Left renal cortex interstitium (tissue), 4 donors: ENCODE measurements at regions not wholly inside any gene's neighbourhood (a gene's known extent, or its start where the extent isn't known, plus 50 kb on each side); places are given as distances from the start of the nearest gene placed in this dataset.

Experiments
- DNase-seq, 4 donors: peaks; one replicate each; pipeline ENCODE4 v3.0.0-alpha.2; 2013; ENCODE audit warnings: low read depth in 4 of 4, low spot score in 2 of 4, missing footprints in 1 of 4

DNA sequence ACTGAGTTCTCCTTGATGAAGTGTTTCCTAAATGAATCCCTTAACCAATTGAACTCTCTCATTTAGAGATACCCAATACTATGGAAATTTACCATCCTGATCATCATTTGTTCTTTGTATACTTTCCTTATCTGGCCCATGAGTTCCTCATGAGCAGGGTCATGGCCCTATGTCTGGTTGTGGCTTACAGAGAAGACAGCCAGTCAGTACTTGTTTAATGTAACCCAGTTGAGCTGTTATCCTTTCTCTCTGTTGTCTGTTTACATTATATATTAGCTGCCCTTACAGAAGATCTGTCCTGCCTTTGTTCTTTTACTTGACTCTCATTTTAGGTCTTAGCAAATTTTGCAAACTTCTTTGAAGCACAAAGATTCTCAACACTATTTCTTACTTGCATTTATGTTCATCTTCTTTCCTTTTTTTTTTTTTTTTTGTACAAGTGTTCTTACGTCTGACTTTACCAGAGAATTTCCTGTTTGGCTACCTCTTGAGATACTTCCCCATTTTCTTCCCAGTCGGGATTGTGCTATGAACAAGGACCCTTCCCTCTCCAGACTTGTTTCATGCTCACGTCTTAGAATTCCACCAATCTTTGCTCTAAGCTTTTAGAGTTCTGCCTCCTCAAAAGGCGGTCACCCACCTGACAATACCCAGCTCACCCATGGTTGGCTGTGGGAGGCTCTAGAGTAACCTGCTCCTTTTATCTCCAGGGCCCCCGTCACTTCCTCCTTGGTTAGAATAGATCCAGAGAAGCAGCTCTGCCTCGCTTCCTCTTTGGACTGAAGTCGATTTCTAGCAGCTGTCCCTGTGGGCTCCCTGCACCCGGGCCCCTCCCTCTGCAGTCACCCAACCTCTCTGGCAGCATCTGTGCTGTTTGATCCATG, 53.6 kb upstream of the RUNX1 start:
- DNase-seq: no peak

DNA sequence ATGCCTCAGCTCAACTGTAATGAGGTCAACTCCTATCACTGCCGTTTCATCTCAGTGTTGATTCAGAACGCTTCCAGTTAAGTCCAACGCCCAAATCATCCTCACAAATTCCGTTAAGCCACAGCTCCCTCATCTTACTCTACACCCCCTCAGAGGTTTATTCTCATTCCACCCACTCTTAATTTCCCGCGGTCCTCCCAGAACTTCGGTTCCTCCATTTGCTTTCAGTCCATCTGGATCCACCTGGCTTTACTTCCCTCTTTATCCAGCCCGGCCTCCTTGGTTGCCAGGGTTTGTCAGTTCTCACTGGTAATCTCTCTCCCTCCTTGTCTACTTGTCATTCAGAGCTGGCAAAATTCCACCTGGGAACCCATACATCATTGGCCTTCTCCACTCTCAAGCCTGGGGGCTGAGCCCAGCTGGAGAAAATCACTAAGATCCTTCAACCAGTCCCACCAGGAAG, 51.3 kb upstream of the RUNX1 start:
- no peak for DNase-seq

DNA sequence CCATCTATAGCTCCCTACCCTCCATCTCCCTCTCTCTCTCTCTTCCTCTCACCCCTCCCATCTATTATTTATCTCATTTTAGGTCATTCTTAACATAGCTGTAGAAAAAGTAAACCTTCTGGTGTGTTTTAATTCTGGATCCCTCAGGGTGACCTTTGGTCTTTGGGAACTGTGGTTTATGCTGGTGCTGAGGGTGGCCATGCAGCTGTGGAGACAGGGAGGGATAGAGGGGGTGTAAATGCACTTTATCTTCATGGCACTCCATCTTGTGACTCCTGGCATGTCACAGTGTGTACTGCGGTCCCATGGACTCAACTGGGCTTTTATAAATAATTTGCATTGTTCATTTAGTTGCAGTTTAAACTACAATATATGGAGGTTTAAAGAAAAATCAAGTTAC, 50.2 kb upstream of the RUNX1 start:
- no peak for DNase-seq
